Endodermal cell (in vitro differentiated cells): ENCODE measurements at regions not wholly inside any gene's neighbourhood (a gene's known extent, or its start where the extent isn't known, plus 50 kb on each side); places are given as distances from the start of the nearest gene placed in this dataset.

Source experiments
- DNase-seq: peaks from one replicate; pipeline ENCODE4 v3.0.0-alpha.2; 2017
- H3K27ac ChIP-seq: 2 replicates; pipeline ENCODE4 v1.5.1; 2013; ENCODE audit warnings: mild to moderate bottlenecking, low read depth, low read length, moderate library complexity
- H3K27me3 ChIP-seq: 2 replicates; pipeline ENCODE4 v1.6.1; 2013; ENCODE audit warnings: mild to moderate bottlenecking, low read length, moderate library complexity; ENCODE audit not compliant: insufficient read depth, control insufficient read depth, poor library complexity, severe bottlenecking
- H3K36me3 ChIP-seq: 2 replicates; pipeline ENCODE4 v1.7.0; 2013; ENCODE audit warnings: mild to moderate bottlenecking, low read length, moderate library complexity; ENCODE audit not compliant: control insufficient read depth, insufficient read depth
- H3K4me1 ChIP-seq: one replicate; pipeline ENCODE4 v1.7.0; 2013; ENCODE audit warnings: low read length; ENCODE audit not compliant: control insufficient read depth, insufficient read depth
- H3K4me3 ChIP-seq: 2 replicates; pipeline ENCODE4 v1.5.1; 2013; ENCODE audit warnings: mild to moderate bottlenecking, low read length, moderate library complexity
- H3K9ac ChIP-seq: 2 replicates; pipeline ENCODE4 v1.6.1; 2013; ENCODE audit warnings: mild to moderate bottlenecking, low read length, moderate library complexity; ENCODE audit not compliant: poor library complexity, severe bottlenecking; ENCODE audit errors: extremely low read depth
- H3K9me3 ChIP-seq: 2 replicates; pipeline ENCODE4 v1.6.1; 2013; ENCODE audit warnings: mild to moderate bottlenecking, low read length, moderate library complexity; ENCODE audit not compliant: control insufficient read depth
- H3K27ac Mint-ChIP-seq: 2 replicates; pipeline ENCODE4 v1.8.0; 2020; ENCODE audit warnings: mixed read lengths
- H3K27me3 Mint-ChIP-seq: 2 replicates; pipeline ENCODE4 v1.8.0; 2021; ENCODE audit warnings: mild to moderate bottlenecking, mixed read lengths; ENCODE audit not compliant: insufficient read depth
- H3K36me3 Mint-ChIP-seq: 2 replicates; pipeline ENCODE4 v1.8.0; 2020; ENCODE audit warnings: low read depth, mixed read lengths
- H3K4me1 Mint-ChIP-seq: 2 replicates; pipeline ENCODE4 v1.8.0; 2020; ENCODE audit warnings: mixed read lengths
- H3K4me3 Mint-ChIP-seq: 2 replicates; pipeline ENCODE4 v1.8.0; 2020; ENCODE audit warnings: mild to moderate bottlenecking, moderate library complexity, mixed read lengths
- H3K9me3 Mint-ChIP-seq: 2 replicates; pipeline ENCODE4 v1.8.0; 2020; ENCODE audit warnings: mild to moderate bottlenecking, mixed read lengths
- WGBS, 2 experiments: methylation state at CpG; one replicate each; pipeline versions ENCODE4 v1.1.5 to v1.1.7; 2013; ENCODE audit warnings: missing lambda C conversion rate in 2 of 2, mixed read lengths in 1 of 2; ENCODE audit not compliant: insufficient coverage in 1 of 2, insufficient read length in 1 of 2; 5-methylcytosine and 5-hydroxymethylcytosine counted together
- TF ChIP-seq, protein P1 (sequence below): fragments of 200-600 bp; sonication (generic); conservative IDR thresholded peaks from 2 replicates; pipeline ENCODE4 v1.5.0; 2021; ENCODE audit warnings: antibody characterized with exemption, mild to moderate bottlenecking

GRCh38 chr4:57494821-57495220, 384.6 kb upstream of the IGFBP7 start:
- Mint-ChIP-seq H3K4me3 (no peak overlapping the region), H3K27ac (no peak overlapping the region), H3K4me1 (peaks cover 1% of the 10 kb centered on the region), H3K9me3 (no peaks in the 10 kb centered on the region), H3K36me3 (no peaks in the 10 kb centered on the region), H3K27me3 (no peaks in the 10 kb centered on the region)
- H3K4me1 ChIP-seq: no peaks in the 10 kb centered on the region
- H3K4me3 ChIP-seq: no peak overlapping the region
- H3K27me3 ChIP-seq: no peaks in the 10 kb centered on the region
- TF ChIP-seq, protein P1, sequence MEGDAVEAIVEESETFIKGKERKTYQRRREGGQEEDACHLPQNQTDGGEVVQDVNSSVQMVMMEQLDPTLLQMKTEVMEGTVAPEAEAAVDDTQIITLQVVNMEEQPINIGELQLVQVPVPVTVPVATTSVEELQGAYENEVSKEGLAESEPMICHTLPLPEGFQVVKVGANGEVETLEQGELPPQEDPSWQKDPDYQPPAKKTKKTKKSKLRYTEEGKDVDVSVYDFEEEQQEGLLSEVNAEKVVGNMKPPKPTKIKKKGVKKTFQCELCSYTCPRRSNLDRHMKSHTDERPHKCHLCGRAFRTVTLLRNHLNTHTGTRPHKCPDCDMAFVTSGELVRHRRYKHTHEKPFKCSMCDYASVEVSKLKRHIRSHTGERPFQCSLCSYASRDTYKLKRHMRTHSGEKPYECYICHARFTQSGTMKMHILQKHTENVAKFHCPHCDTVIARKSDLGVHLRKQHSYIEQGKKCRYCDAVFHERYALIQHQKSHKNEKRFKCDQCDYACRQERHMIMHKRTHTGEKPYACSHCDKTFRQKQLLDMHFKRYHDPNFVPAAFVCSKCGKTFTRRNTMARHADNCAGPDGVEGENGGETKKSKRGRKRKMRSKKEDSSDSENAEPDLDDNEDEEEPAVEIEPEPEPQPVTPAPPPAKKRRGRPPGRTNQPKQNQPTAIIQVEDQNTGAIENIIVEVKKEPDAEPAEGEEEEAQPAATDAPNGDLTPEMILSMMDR: no peak
- 87% methylated on average over 4 of the region's 4 CpGs; no CpG with 5 or more reads in 1 of the 2 experiments for WGBS, 2 experiments
- no peak overlapping the region for H3K9ac ChIP-seq
- DNase-seq: no peak
- no peak overlapping the region for H3K27ac ChIP-seq
- no peaks in the 10 kb centered on the region for H3K9me3 ChIP-seq
- no peaks in the 10 kb centered on the region for H3K36me3 ChIP-seq

DNA sequence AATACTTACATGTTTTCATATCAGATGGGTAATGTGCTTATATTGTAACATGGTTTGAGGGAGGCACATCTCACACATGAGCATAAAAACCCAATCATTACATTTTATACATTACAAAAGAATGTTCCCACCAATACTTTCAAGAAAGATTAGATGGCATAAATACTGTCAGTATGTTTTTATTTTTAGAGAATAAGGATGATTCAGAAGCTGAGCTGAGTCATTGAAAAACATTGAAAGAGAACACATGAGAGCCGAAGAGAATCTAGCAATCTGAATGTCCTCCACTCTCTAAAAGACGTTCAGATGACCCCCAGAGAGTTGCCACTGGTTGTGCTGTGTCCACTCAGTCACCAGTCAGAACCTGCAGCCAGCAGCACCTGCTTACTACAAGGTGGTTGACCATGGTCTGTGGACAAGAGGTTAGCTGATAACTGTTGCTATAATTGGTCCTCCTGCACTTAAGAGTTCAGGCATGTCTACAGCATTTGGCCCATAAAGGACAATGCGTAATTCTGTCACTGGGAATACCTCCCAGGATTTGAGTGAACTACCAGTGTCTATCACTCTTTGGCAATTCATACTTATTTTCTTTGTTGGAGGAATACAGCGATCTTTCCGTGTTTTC, 382.2 kb upstream of the IGFBP7 start:
- Mint-ChIP-seq H3K4me1 (peaks cover 1% of the 10 kb centered on the region), H3K4me3 (no peak overlapping the region), H3K36me3 (no peaks in the 10 kb centered on the region), H3K27ac (no peak overlapping the region), H3K9me3 (no peaks in the 10 kb centered on the region), H3K27me3 (no peaks in the 10 kb centered on the region)
- no peak for DNase-seq
- WGBS, 2 experiments: 87 to 95% methylated on average over 5 of the region's 5 CpGs
- Histone ChIP-seq H3K27ac (no peak overlapping the region), H3K4me1 (no peaks in the 10 kb centered on the region), H3K27me3 (no peaks in the 10 kb centered on the region), H3K9me3 (no peaks in the 10 kb centered on the region), H3K4me3 (no peak overlapping the region), H3K36me3 (no peaks in the 10 kb centered on the region), H3K9ac (no peak overlapping the region)
- TF ChIP-seq, protein P1: no peak

DNA sequence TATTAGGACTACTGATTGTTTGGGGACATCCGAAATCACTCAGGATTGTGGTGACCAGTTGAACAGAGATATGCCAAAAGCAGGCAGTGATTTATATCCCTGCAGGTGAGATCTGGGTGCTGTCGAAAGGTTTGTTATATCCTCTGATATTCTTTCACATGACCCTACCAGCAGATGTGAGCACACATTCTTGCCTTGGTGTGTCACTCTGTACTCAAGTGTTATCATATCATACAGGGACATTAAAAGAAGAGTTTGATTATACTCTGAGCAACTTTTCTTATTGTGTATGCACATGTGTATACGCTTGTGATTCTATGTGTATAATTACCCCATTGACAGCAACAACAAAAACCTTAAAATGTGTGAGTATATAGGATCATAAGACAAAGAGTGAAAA, 381.2 kb upstream of the IGFBP7 start:
- no peak overlapping the region for H3K4me3 Mint-ChIP-seq
- Histone ChIP-seq H3K27me3 (no peaks in the 10 kb centered on the region), H3K27ac (peak overlapping the region; percentile 34), H3K36me3 (no peaks in the 10 kb centered on the region), H3K9me3 (no peaks in the 10 kb centered on the region), H3K4me1 (no peaks in the 10 kb centered on the region), H3K4me3 (no peak overlapping the region), H3K9ac (no peak overlapping the region)
- TF ChIP-seq, protein P1: no peak
- no peaks in the 10 kb centered on the region for H3K36me3 Mint-ChIP-seq
- DNase-seq: no peak
- no peak overlapping the region for H3K27ac Mint-ChIP-seq
- WGBS, 2 experiments: 80 to 90% methylated on average over 1 to 2 of the region's 3 CpGs
- no peaks in the 10 kb centered on the region for H3K9me3 Mint-ChIP-seq
- H3K27me3 Mint-ChIP-seq: no peaks in the 10 kb centered on the region
- peaks cover 1% of the 10 kb centered on the region for H3K4me1 Mint-ChIP-seq
